ENCODE measurements at regions not wholly inside any gene's neighbourhood (a gene's known extent, or its start where the extent isn't known, plus 50 kb on each side); places are given as distances from the start of the nearest gene placed in this dataset.

DNA sequence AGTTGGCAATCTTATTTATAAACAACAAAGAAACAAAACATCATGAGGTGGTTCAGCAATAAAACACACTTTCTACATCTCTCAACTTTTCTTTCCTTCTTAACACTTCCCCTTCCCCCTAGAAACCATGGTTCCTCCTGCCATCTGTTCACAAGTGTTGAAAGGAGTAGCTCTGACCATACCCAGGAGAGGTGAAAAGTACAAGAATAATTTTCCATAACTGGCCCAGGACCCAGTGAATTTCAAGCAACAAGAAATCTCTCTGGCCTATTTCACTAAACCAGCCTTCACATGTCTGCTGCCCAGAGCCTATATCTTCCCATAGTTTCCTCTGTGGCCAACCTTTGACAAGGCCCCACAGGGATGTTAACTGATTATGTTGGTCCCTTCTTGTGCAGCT, 98.2 kb upstream of the CEP126 start:
- Histone ChIP-seq H3K4me3 (ENCODE audit: low read length in 2 of 2) (no peak overlapping the region), H2BK5ac (ENCODE audit: low read length) (no peak overlapping the region), H2BK120ac (ENCODE audit: low read depth, low read length) (no peak overlapping the region), H3K14ac (ENCODE audit: low read length) (no peak overlapping the region), H3K27ac (replicated peaks; ENCODE audit: low read length) (no peak overlapping the region), H2BK15ac (ENCODE audit: low read length) (no peak overlapping the region), H3K36me3 (replicated peaks in 1 of 2; ENCODE audit: control insufficient read depth in 2 of 2, insufficient read depth in 2 of 2, low read length in 2 of 2) (no peaks in the 10 kb centered on the region), H3K4ac (ENCODE audit: low read length) (no peak overlapping the region), H3K4me1 (ENCODE audit: control insufficient read depth in 2 of 2, insufficient read depth in 1 of 2, low read depth in 1 of 2, low read length in 2 of 2) (no peaks in the 10 kb centered on the region), H3K23ac (ENCODE audit: low read depth, low read length, poor library complexity) (no peak overlapping the region), H3K18ac (ENCODE audit: low read length) (no peak overlapping the region), H4K8ac (ENCODE audit: low read depth, low read length) (no peak overlapping the region), H4K91ac (ENCODE audit: low read depth, low read length, poor library complexity) (no peak overlapping the region), H3K79me1 (ENCODE audit: low read depth, low read length) (no peaks in the 10 kb centered on the region), H3K4me2 (ENCODE audit: insufficient read depth, low read length, poor library complexity, severe bottlenecking) (no peak overlapping the region), H2BK12ac (ENCODE audit: low read length) (no peak overlapping the region), H2AK5ac (ENCODE audit: low read depth, low read length) (no peak overlapping the region), H2AFZ (ENCODE audit: low read length) (no peak overlapping the region), H3K27me3 (ENCODE audit: control insufficient read depth in 3 of 3, insufficient read depth in 3 of 3, low read depth in 1 of 3, low read length in 3 of 3) (no peaks in the 10 kb centered on the region), H3K9me3 (replicated peaks in 1 of 2; ENCODE audit: control insufficient read depth in 2 of 2, insufficient read depth in 1 of 2, low read depth in 1 of 2, low read length in 2 of 2) (no peaks in the 10 kb centered on the region), H3K9ac (ENCODE audit: low read depth, low read length, poor library complexity) (no peak overlapping the region)
- no peak for DNase-seq (ENCODE audit: low spot score)

DNA sequence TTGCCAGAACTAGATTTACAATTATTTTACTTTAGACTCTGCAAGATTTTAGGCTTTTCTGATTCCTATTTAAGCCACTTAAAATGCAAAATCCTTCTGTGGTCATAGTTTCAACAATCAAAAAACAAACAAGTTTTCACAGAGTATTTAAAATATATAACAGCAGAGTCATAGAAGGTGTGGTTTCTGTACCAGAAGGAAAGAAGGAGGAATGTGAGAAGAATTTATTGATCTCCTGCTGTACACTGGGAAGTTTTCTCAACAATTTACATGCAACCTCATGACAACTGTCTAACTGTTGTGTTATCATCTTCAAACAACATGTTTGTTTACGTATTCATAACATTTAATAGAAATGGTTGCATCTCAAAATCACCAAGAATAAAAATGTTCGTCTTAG, 102.3 kb upstream of the CEP126 start:
- Histone ChIP-seq H2BK5ac (ENCODE audit: low read length) (no peak overlapping the region), H3K27me3 (ENCODE audit: control insufficient read depth in 3 of 3, insufficient read depth in 3 of 3, low read depth in 1 of 3, low read length in 3 of 3) (no peaks in the 10 kb centered on the region), H2AK5ac (ENCODE audit: low read depth, low read length) (no peak overlapping the region), H3K14ac (ENCODE audit: low read length) (no peak overlapping the region), H2AFZ (ENCODE audit: low read length) (no peak overlapping the region), H3K18ac (ENCODE audit: low read length) (no peak overlapping the region), H3K4me3 (ENCODE audit: low read length in 2 of 2) (no peak overlapping the region), H3K4ac (ENCODE audit: low read length) (no peak overlapping the region), H3K9me3 (replicated peaks in 1 of 2; ENCODE audit: control insufficient read depth in 2 of 2, insufficient read depth in 1 of 2, low read depth in 1 of 2, low read length in 2 of 2) (no peaks in the 10 kb centered on the region), H4K8ac (ENCODE audit: low read depth, low read length) (no peak overlapping the region), H3K23ac (ENCODE audit: low read depth, low read length, poor library complexity) (no peak overlapping the region), H2BK12ac (ENCODE audit: low read length) (no peak overlapping the region), H3K4me2 (ENCODE audit: insufficient read depth, low read length, poor library complexity, severe bottlenecking) (no peak overlapping the region), H3K79me1 (ENCODE audit: low read depth, low read length) (no peaks in the 10 kb centered on the region), H2BK15ac (ENCODE audit: low read length) (no peak overlapping the region), H3K27ac (replicated peaks; ENCODE audit: low read length) (no peak overlapping the region), H4K91ac (ENCODE audit: low read depth, low read length, poor library complexity) (no peak overlapping the region), H3K36me3 (replicated peaks in 1 of 2; ENCODE audit: control insufficient read depth in 2 of 2, insufficient read depth in 2 of 2, low read length in 2 of 2) (no peaks in the 10 kb centered on the region), H3K9ac (ENCODE audit: low read depth, low read length, poor library complexity) (no peak overlapping the region), H2BK120ac (ENCODE audit: low read depth, low read length) (no peak overlapping the region), H3K4me1 (ENCODE audit: control insufficient read depth in 2 of 2, insufficient read depth in 1 of 2, low read depth in 1 of 2, low read length in 2 of 2) (no peaks in the 10 kb centered on the region)
- DNase-seq (ENCODE audit: low spot score) = no peak
- WGBS, 2 donors (ENCODE audit: extremely low coverage in 2 of 2, insufficient read length in 2 of 2, insufficient replicate concordance in 1 of 2) = no CpG with 5 or more reads among the region's 2 CpGs

DNA sequence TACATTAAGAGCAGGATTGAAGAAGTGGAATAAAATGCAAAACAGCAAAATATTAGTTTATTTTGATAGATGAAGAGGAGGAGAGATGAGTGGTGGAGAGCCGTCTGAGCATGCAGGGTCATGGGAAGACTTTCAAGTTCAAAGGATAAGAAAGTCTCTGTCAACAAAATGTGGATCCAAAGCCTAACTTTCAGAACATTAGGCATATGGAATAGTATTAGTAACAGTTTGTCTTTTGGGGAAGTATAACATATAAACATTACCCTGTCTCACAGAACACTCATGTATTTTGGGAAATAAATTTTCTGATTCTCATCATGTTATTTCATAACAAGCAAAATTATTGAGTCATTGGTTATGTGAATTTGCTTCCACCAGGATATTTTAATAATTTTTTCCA, 104.3 kb upstream of the CEP126 start:
- Histone ChIP-seq H3K4ac (ENCODE audit: low read length) (no peak overlapping the region), H3K9ac (ENCODE audit: low read depth, low read length, poor library complexity) (no peak overlapping the region), H3K27ac (replicated peaks; ENCODE audit: low read length) (no peak overlapping the region), H2AFZ (ENCODE audit: low read length) (no peak overlapping the region), H2BK12ac (ENCODE audit: low read length) (no peak overlapping the region), H2BK15ac (ENCODE audit: low read length) (no peak overlapping the region), H3K9me3 (replicated peaks in 1 of 2; ENCODE audit: control insufficient read depth in 2 of 2, insufficient read depth in 1 of 2, low read depth in 1 of 2, low read length in 2 of 2) (no peaks in the 10 kb centered on the region), H2AK5ac (ENCODE audit: low read depth, low read length) (no peak overlapping the region), H3K23ac (ENCODE audit: low read depth, low read length, poor library complexity) (no peak overlapping the region), H4K8ac (ENCODE audit: low read depth, low read length) (no peak overlapping the region), H3K18ac (ENCODE audit: low read length) (no peak overlapping the region), H4K91ac (ENCODE audit: low read depth, low read length, poor library complexity) (no peak overlapping the region), H2BK120ac (ENCODE audit: low read depth, low read length) (no peak overlapping the region), H3K4me3 (ENCODE audit: low read length in 2 of 2) (no peak overlapping the region), H3K4me1 (ENCODE audit: control insufficient read depth in 2 of 2, insufficient read depth in 1 of 2, low read depth in 1 of 2, low read length in 2 of 2) (no peaks in the 10 kb centered on the region), H2BK5ac (ENCODE audit: low read length) (no peak overlapping the region), H3K79me1 (ENCODE audit: low read depth, low read length) (no peaks in the 10 kb centered on the region), H3K14ac (ENCODE audit: low read length) (no peak overlapping the region), H3K36me3 (replicated peaks in 1 of 2; ENCODE audit: control insufficient read depth in 2 of 2, insufficient read depth in 2 of 2, low read length in 2 of 2) (no peaks in the 10 kb centered on the region), H3K4me2 (ENCODE audit: insufficient read depth, low read length, poor library complexity, severe bottlenecking) (no peak overlapping the region), H3K27me3 (ENCODE audit: control insufficient read depth in 3 of 3, insufficient read depth in 3 of 3, low read depth in 1 of 3, low read length in 3 of 3) (no peaks in the 10 kb centered on the region)
- no CpG with 5 or more reads among the region's 1 CpG for WGBS, 2 donors (ENCODE audit: extremely low coverage in 2 of 2, insufficient read length in 2 of 2, insufficient replicate concordance in 1 of 2)
- DNase-seq (ENCODE audit: low spot score) = no peak

GRCh38 chr11:101807531-101807930, 107.3 kb upstream of the CEP126 start:
- Histone ChIP-seq H3K27ac (replicated peaks; ENCODE audit: low read length) (no peak overlapping the region), H3K18ac (ENCODE audit: low read length) (no peak overlapping the region), H2BK12ac (ENCODE audit: low read length) (no peak overlapping the region), H2AK5ac (ENCODE audit: low read depth, low read length) (no peak overlapping the region), H3K9ac (ENCODE audit: low read depth, low read length, poor library complexity) (no peak overlapping the region), H2BK5ac (ENCODE audit: low read length) (no peak overlapping the region), H3K9me3 (replicated peaks in 1 of 2; ENCODE audit: control insufficient read depth in 2 of 2, insufficient read depth in 1 of 2, low read depth in 1 of 2, low read length in 2 of 2) (no peaks in the 10 kb centered on the region), H3K23ac (ENCODE audit: low read depth, low read length, poor library complexity) (no peak overlapping the region), H4K8ac (ENCODE audit: low read depth, low read length) (no peak overlapping the region), H3K79me1 (ENCODE audit: low read depth, low read length) (no peaks in the 10 kb centered on the region), H3K14ac (ENCODE audit: low read length) (no peak overlapping the region), H4K91ac (ENCODE audit: low read depth, low read length, poor library complexity) (no peak overlapping the region), H3K27me3 (ENCODE audit: control insufficient read depth in 3 of 3, insufficient read depth in 3 of 3, low read depth in 1 of 3, low read length in 3 of 3) (no peaks in the 10 kb centered on the region), H3K4me1 (ENCODE audit: control insufficient read depth in 2 of 2, insufficient read depth in 1 of 2, low read depth in 1 of 2, low read length in 2 of 2) (no peaks in the 10 kb centered on the region), H3K36me3 (replicated peaks in 1 of 2; ENCODE audit: control insufficient read depth in 2 of 2, insufficient read depth in 2 of 2, low read length in 2 of 2) (no peaks in the 10 kb centered on the region), H2BK15ac (ENCODE audit: low read length) (no peak overlapping the region), H3K4me3 (ENCODE audit: low read length in 2 of 2) (no peak overlapping the region), H2BK120ac (ENCODE audit: low read depth, low read length) (no peak overlapping the region), H3K4me2 (ENCODE audit: insufficient read depth, low read length, poor library complexity, severe bottlenecking) (no peak overlapping the region), H3K4ac (ENCODE audit: low read length) (no peak overlapping the region), H2AFZ (ENCODE audit: low read length) (no peak overlapping the region)
- DNase-seq (ENCODE audit: low spot score) = no peak
- WGBS, 2 donors (ENCODE audit: extremely low coverage in 2 of 2, insufficient read length in 2 of 2, insufficient replicate concordance in 1 of 2) = no CpG with 5 or more reads among the region's 2 CpGs
